ENCODE measurements at regions not wholly inside any gene's neighbourhood (a gene's known extent, or its start where the extent isn't known, plus 50 kb on each side); places are given as distances from the start of the nearest gene placed in this dataset.

GRCh38 chr2:128805237-128805636 is 486.6 kb upstream of the HS6ST1 start:
- H3K27ac Mint-ChIP-seq: no peak overlapping the region
- intact Hi-C loops (cut with DNase I, micrococcal nuclease): no loop called here
- Histone ChIP-seq H3K27ac (ENCODE audit: low read depth in 1 of 2, low read length in 2 of 2) (no peak overlapping the region), H3K4me3 (ENCODE audit: low read length) (no peak overlapping the region), H3K4me1 (ENCODE audit: insufficient read depth, low read length) (no peaks in the 10 kb centered on the region), H3K36me3 (ENCODE audit: insufficient read depth, low read length) (no peaks in the 10 kb centered on the region), H3K27me3 (ENCODE audit: control insufficient read depth in 1 of 2, insufficient read depth in 2 of 2, low read length in 2 of 2) (no peaks in the 10 kb centered on the region), H3K9me3 (ENCODE audit: control insufficient read depth in 1 of 2, insufficient read depth in 1 of 2, low read length in 2 of 2) (peaks cover 0 to 5% of the 10 kb centered on the region in 2 experiments)
- no peak overlapping the region for H3K4me3 Mint-ChIP-seq
- no peak for ATAC-seq (ENCODE audit: poor library complexity)
- H3K9me3 Mint-ChIP-seq: no peaks in the 10 kb centered on the region
- no peak for TF ChIP-seq CTCF (IDR thresholded peaks at IDR 0.05)
- POLR2A ChIA-PET: no interaction called here
- H3K27me3 Mint-ChIP-seq: no peaks in the 10 kb centered on the region
- H3K36me3 Mint-ChIP-seq (ENCODE audit: low read depth): no peaks in the 10 kb centered on the region
- CTCF ChIA-PET: no interaction called here
- no peak for DNase-seq
- H3K4me1 Mint-ChIP-seq (ENCODE audit: low read depth): no peaks in the 10 kb centered on the region

GRCh38 chr2:128805918-128806317 is 487.2 kb upstream of the HS6ST1 start:
- H3K36me3 Mint-ChIP-seq (ENCODE audit: low read depth): no peaks in the 10 kb centered on the region
- Histone ChIP-seq H3K4me3 (ENCODE audit: low read length) (no peak overlapping the region), H3K9me3 (ENCODE audit: control insufficient read depth in 1 of 2, insufficient read depth in 1 of 2, low read length in 2 of 2) (peaks cover 0 to 5% of the 10 kb centered on the region in 2 experiments), H3K27me3 (ENCODE audit: control insufficient read depth in 1 of 2, insufficient read depth in 2 of 2, low read length in 2 of 2) (no peaks in the 10 kb centered on the region), H3K36me3 (ENCODE audit: insufficient read depth, low read length) (no peaks in the 10 kb centered on the region), H3K4me1 (ENCODE audit: insufficient read depth, low read length) (no peaks in the 10 kb centered on the region), H3K27ac (ENCODE audit: low read depth in 1 of 2, low read length in 2 of 2) (no peak overlapping the region)
- no peaks in the 10 kb centered on the region for H3K9me3 Mint-ChIP-seq
- H3K4me1 Mint-ChIP-seq (ENCODE audit: low read depth): no peaks in the 10 kb centered on the region
- CTCF ChIA-PET: no interaction called here
- ATAC-seq (ENCODE audit: poor library complexity): no peak
- H3K27ac Mint-ChIP-seq: no peak overlapping the region
- POLR2A ChIA-PET: no interaction called here
- DNase-seq: no peak
- TF ChIP-seq CTCF (IDR thresholded peaks at IDR 0.05): no peak
- no peak overlapping the region for H3K4me3 Mint-ChIP-seq
- intact Hi-C loops (cut with DNase I, micrococcal nuclease): no loop called here
- peaks cover 3% of the 10 kb centered on the region for H3K27me3 Mint-ChIP-seq

GRCh38 chr2:128807317-128807716 is 488.6 kb upstream of the HS6ST1 start:
- no peak overlapping the region for H3K4me3 ChIP-seq (ENCODE audit: low read length)
- Mint-ChIP-seq H3K27me3 (peaks cover 3% of the 10 kb centered on the region), H3K27ac (no peak overlapping the region), H3K4me3 (no peak overlapping the region), H3K4me1 (ENCODE audit: low read depth) (no peaks in the 10 kb centered on the region), H3K36me3 (ENCODE audit: low read depth) (no peaks in the 10 kb centered on the region), H3K9me3 (no peaks in the 10 kb centered on the region)
- intact Hi-C loops (cut with DNase I, micrococcal nuclease): no loop called here
- no peak for TF ChIP-seq CTCF (IDR thresholded peaks at IDR 0.05)
- ChIA-PET POLR2A (no interaction called here), CTCF (interaction anchor here (0.6 kb wide), 1 partner anchor 18 kb away, joined by 3 read pairs; no protein-coding TSS in a partner anchor)
- no peaks in the 10 kb centered on the region for H3K36me3 ChIP-seq (ENCODE audit: insufficient read depth, low read length)
- no peaks in the 10 kb centered on the region for H3K4me1 ChIP-seq (ENCODE audit: insufficient read depth, low read length)
- H3K27me3 ChIP-seq (ENCODE audit: control insufficient read depth in 1 of 2, insufficient read depth in 2 of 2, low read length in 2 of 2): no peaks in the 10 kb centered on the region
- H3K27ac ChIP-seq (ENCODE audit: low read depth in 1 of 2, low read length in 2 of 2): no peak overlapping the region
- ATAC-seq (ENCODE audit: poor library complexity) (no peak), DNase-seq (no peak)
- peaks cover 0 to 17% of the 10 kb centered on the region in 2 experiments for H3K9me3 ChIP-seq (ENCODE audit: control insufficient read depth in 1 of 2, insufficient read depth in 1 of 2, low read length in 2 of 2)

Measured in CD4-positive, alpha-beta T cell (primary cell).